ENCODE measurements at regions not wholly inside any gene's neighbourhood (a gene's known extent, or its start where the extent isn't known, plus 50 kb on each side); places are given as distances from the start of the nearest gene placed in this dataset.
"Not testable (repeated sequence)": the region's sequence is repeated elsewhere in the genome, so short reads cannot be mapped to it uniquely, and the experiment has no call there.

DNA sequence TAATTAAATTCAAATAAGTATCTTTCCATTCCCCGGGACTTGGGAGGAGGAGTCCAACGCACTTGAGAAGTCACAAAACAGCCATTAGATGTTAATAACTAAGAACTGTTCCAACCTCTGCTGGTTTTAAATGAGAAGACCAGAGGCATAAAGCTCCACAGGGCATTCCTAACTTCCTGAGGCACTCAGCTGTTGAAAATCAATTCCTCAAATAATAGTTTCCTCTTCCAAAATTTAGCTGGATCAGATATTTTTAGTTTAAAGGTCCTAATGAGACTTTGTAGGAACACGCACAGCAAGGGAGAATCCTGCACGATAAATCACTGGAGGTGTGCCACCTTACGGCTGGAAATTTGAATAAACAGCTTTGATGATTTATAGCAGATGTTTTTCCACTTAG, 504.3 kb upstream of the ZFP42 start:
- H3K9me3 Mint-ChIP-seq: peaks cover 8% of the 10 kb centered on the region
- no peak overlapping the region for H3K27ac Mint-ChIP-seq
- no peak overlapping the region for H3K4me3 Mint-ChIP-seq
- H3K27me3 Mint-ChIP-seq: no peaks in the 10 kb centered on the region
- H3K36me3 Mint-ChIP-seq: no peaks in the 10 kb centered on the region
- H3K4me1 Mint-ChIP-seq: no peaks in the 10 kb centered on the region
- ATAC-seq: no peak

DNA sequence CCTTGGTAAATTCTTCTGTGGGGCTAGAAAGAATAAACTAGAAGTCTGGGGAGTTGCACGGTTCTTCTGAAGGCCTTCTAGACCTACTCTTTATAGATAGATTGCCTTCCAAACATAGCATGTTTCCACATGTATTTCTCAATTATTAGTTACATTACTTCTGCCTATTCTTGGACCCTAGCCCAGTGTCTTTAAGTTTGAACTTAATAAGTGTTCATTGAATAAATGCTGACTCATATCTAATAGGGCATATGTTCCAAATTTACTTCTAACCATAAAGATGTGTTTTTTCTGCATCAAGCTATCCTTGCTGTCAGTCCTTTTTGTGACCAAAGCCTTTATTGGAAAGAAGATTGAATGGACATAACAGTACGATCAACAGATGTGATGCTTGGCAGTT, 503.6 kb upstream of the ZFP42 start:
- H3K4me3 Mint-ChIP-seq: no peak overlapping the region
- H3K27ac Mint-ChIP-seq: no peak overlapping the region
- no peak for ATAC-seq
- H3K4me1 Mint-ChIP-seq: no peaks in the 10 kb centered on the region
- no peaks in the 10 kb centered on the region for H3K27me3 Mint-ChIP-seq
- peaks cover 8% of the 10 kb centered on the region for H3K9me3 Mint-ChIP-seq
- no peaks in the 10 kb centered on the region for H3K36me3 Mint-ChIP-seq

DNA sequence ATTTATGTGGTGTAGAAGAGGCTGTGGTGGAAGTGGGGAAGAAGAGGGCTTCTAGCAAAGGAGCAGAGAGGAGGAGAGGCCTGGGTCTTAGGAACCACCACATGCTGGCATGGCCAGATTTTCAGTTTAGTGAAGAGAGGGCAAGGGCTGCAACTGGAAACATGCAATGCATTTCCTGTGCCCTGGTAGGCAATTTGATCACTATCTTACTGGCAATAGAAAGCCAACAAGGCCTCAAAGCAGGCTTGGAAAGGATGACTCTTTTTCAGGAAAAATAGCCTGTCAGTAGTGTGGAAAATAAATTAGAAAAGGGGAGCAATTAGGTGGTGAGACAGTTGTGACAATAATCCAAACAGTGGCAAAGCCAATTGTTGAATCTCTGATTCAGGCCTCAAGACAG, 501.9 kb upstream of the ZFP42 start:
- no peak for ATAC-seq
- no peak overlapping the region for H3K27ac Mint-ChIP-seq
- H3K27me3 Mint-ChIP-seq: no peaks in the 10 kb centered on the region
- H3K9me3 Mint-ChIP-seq: peaks cover 2% of the 10 kb centered on the region
- no peaks in the 10 kb centered on the region for H3K36me3 Mint-ChIP-seq
- H3K4me3 Mint-ChIP-seq: no peak overlapping the region
- no peaks in the 10 kb centered on the region for H3K4me1 Mint-ChIP-seq

DNA sequence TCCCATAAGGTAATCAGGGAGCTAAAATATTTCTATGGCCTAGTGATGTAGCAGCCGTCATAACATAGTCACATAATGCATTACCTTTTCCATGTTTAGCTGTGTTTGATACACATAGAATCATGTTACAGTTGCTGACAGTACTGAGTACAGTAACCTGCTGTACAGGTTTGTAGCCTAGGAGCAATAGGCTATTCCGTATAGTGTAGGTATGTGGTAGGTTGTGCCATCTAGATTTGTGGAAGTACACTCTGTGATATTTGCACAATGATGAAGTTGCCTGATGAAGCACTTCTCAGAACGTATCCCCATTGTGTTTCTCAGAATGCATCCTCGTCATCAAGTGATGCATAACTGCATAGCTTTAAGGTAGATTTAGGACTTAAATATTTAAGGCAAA, 495.6 kb upstream of the ZFP42 start:
- Mint-ChIP-seq H3K4me3 (no peak overlapping the region), H3K9me3 (peaks cover 5% of the 10 kb centered on the region), H3K27me3 (no peaks in the 10 kb centered on the region), H3K4me1 (no peaks in the 10 kb centered on the region), H3K27ac (no peak overlapping the region), H3K36me3 (no peaks in the 10 kb centered on the region)
- no peak for ATAC-seq

DNA sequence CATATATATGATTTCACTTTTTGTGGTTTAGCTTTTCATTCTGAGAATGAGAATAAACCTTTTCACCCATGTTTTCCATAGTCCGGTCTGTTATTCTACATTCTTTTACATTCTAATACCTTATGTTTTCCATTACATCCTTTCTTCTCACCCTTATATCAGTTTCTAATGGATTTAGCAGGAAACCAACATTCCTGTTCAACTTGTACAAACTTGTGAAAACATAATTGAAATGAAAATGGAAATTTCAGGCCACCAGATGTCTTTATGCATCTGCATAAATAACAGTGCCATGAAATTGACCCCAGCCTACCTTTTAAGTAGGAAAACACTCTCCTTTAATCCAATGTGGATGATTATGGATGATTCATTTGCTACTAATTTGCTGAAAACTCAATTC, 494.8 kb upstream of the ZFP42 start:
- H3K36me3 Mint-ChIP-seq: no peaks in the 10 kb centered on the region
- H3K27me3 Mint-ChIP-seq: no peaks in the 10 kb centered on the region
- peaks cover 5% of the 10 kb centered on the region for H3K9me3 Mint-ChIP-seq
- ATAC-seq: no peak
- H3K4me1 Mint-ChIP-seq: no peaks in the 10 kb centered on the region
- H3K4me3 Mint-ChIP-seq: no peak overlapping the region
- no peak overlapping the region for H3K27ac Mint-ChIP-seq

DNA sequence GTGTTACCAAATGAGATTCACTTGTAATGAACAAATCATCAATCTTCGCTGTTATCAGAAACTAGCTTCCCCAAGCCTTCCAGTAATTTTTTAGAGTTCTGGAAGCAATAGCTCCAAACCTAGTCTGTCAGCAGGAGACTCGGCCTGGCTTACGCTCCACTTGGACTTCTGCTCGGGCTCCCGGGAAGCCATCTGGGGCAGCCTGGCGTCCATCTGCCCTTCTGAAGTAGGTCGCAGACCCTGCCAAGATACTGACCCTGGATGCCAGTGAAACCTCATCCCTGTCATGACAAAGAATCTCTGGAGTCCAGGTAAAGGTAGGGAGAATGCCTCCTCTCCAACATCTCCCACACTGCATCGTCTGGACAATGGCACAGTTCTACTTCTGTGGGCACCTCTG, 493.8 kb upstream of the ZFP42 start:
- H3K27ac Mint-ChIP-seq: no peak overlapping the region
- peaks cover 6% of the 10 kb centered on the region for H3K9me3 Mint-ChIP-seq
- H3K4me1 Mint-ChIP-seq: no peaks in the 10 kb centered on the region
- no peak for ATAC-seq
- no peaks in the 10 kb centered on the region for H3K27me3 Mint-ChIP-seq
- no peak overlapping the region for H3K4me3 Mint-ChIP-seq
- H3K36me3 Mint-ChIP-seq: no peaks in the 10 kb centered on the region

DNA sequence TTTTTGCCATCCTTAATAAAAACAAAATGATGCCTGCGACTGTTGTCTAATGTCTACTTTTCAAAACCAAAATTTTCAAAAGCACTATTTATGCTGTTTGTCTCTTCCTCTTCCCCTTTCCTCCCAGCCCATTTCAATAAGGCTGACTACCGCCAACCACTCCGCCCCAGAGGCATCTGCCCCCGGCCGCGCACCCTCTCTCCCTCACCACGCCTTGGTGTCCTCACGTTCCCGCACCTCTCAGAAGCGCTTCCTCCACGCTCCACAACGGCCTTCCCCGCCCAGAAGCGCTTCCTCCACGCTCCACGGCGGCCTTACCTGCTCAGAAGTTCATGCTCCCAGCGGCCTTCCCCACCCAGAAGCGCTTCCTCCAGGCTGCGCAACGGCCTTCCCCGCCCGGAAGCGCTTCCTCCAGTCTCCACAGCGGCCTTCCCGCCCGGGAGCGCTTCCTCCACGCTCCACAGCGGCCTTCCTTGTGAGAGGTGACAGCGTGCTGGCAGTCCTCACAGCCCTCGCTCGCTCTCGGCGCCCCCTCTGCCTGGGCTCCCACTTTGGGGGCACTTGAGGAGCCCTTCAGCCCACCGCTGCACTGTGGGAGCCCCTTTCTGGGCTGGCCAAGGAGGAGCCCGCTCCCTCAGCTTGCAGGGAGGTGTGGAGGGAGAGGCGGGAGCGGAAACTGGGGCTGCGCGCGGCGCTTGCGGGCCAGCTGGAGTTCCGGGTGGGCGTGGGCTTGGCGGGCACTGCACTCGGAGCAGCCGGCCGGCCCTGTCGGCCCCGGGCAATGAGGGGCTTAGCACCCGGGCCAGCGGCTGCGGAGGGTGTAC, 490.4 kb upstream of the ZFP42 start:
- Mint-ChIP-seq H3K27ac (no peak overlapping the region), H3K4me3 (no peak overlapping the region), H3K4me1 (no peaks in the 10 kb centered on the region)

DNA sequence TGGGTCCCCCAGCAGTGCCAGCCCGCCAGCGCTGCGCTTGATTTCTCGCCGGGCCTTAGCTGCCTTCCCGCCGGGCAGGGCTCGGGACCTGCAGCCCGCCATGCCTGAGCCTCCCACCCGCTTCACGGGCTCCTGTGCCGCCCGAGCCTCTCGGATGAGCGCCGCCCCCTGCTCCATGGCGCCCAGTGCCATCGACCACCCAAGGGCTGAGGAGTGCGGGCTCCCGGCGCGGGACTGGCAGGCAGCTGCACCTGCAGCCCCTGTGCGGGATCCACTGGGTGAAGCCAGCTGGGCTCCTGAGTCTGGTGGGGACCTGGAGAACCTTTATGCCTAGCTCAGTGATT, 489.8 kb upstream of the ZFP42 start:
- H3K27me3 Mint-ChIP-seq, H3K27ac Mint-ChIP-seq, ATAC-seq, H3K4me3 Mint-ChIP-seq, H3K4me1 Mint-ChIP-seq, H3K36me3 Mint-ChIP-seq: not testable (repeated sequence)
- peaks cover 11% of the 10 kb centered on the region for H3K9me3 Mint-ChIP-seq

More for the DNA sequence above, 490.4 kb upstream of the ZFP42 start:
- Mint-ChIP-seq H3K9me3 (peaks cover 11% of the 10 kb centered on the region), H3K36me3 (no peaks in the 10 kb centered on the region), H3K27me3 (no peaks in the 10 kb centered on the region)
- ATAC-seq: no peak

DNA sequence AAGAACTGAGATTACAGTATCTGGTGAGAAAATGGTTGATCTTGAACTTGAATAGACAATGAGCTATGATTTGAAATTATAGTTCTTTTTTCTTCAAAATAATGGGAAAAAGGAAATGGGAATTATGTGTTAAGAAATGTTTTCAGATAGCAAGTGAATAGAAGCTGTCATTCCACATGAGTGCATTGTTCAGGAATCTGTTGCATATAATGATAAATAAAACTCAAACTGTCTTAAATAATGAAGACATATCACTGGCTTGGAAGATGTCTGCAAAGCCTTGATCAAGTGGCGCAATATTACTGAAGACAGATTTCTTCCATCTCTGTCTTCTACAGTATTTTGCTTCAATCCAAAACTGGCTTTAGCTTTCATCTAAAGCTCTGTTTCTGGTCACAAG, 479.3 kb upstream of the ZFP42 start:
- no peaks in the 10 kb centered on the region for H3K36me3 Mint-ChIP-seq

DNA sequence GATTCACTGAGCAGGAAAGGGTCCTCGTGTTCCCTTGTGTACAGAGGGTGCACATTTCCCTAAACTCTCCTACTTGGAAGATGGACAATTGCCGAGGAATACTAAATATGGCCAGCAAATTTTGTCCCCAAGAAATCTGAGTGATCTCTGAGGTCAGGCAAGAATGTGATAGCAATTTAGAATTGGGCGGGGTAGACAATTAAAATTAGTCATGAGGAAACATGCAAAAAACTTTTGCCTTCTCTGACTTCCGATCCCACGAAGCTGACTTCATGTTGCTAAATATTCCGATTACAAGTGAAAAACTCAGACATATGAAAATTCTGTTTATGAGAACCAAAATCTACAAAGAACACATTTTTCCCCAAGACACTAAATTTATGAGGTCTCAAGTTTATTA, 453.9 kb upstream of the ZFP42 start:
- ATAC-seq: no peak
- H3K9me3 Mint-ChIP-seq: peaks cover 16% of the 10 kb centered on the region
- no peaks in the 10 kb centered on the region for H3K27me3 Mint-ChIP-seq
- no peaks in the 10 kb centered on the region for H3K4me1 Mint-ChIP-seq
- H3K27ac Mint-ChIP-seq: no peak overlapping the region
- no peaks in the 10 kb centered on the region for H3K36me3 Mint-ChIP-seq
- H3K4me3 Mint-ChIP-seq: no peak overlapping the region

More for the DNA sequence above, 479.3 kb upstream of the ZFP42 start:
- Mint-ChIP-seq H3K27ac (no peak overlapping the region), H3K4me1 (no peaks in the 10 kb centered on the region), H3K27me3 (no peaks in the 10 kb centered on the region), H3K4me3 (no peak overlapping the region), H3K9me3 (peaks cover 2% of the 10 kb centered on the region)
- no peak for ATAC-seq

DNA sequence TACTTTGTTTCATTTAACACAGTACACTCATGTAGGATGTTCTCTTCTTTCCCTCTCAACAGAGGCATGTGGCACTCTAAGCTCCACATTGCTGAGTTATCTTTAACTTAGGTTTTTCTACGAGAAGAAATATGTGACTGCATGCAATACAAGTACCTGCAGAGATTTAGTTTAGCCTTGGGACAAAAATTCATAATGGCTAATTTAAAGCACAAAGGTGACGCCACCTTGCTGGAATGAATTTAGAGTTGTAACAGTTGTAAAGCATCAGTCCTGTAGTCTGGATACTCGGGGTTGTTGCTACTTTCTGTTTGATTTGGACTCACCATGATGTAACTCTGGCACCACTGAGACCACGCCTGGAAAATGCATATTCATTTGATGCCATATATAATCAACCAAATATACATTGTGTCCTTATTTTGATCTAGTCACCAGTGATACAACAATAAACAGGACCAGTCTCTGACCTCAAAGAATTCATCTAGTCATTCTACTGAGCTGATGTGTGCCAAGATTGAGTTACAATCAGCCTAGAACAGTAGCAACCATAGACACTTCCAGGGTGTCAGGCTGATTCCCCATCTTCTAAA, 451.0 kb upstream of the ZFP42 start:
- ATAC-seq: no peak
- no peak overlapping the region for H3K4me3 Mint-ChIP-seq
- no peak overlapping the region for H3K27ac Mint-ChIP-seq
- H3K9me3 Mint-ChIP-seq: peaks cover 16% of the 10 kb centered on the region
- no peaks in the 10 kb centered on the region for H3K4me1 Mint-ChIP-seq
- H3K27me3 Mint-ChIP-seq: no peaks in the 10 kb centered on the region
- H3K36me3 Mint-ChIP-seq: no peaks in the 10 kb centered on the region

DNA sequence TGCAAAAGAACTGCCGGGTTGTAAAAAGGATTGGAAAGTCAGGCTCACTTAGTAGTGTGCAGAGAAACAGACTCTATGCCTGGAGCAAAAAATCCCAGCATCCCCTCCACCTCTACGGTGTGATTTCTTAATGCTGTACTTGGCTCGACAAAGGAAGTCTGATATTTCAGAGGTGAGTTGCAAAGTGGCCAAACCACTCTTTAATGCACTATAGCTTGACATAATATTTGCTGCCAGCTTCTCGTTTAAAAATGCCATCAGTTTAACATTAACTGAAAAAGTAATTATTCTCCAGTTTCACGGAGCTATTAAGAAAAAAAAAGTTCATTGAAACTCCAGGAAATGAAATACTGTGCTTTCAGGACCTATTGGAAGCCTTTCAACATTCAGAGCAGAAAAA, 448.3 kb upstream of the ZFP42 start:
- H3K27ac Mint-ChIP-seq: no peak overlapping the region
- no peaks in the 10 kb centered on the region for H3K4me1 Mint-ChIP-seq
- no peaks in the 10 kb centered on the region for H3K27me3 Mint-ChIP-seq
- peaks cover 19% of the 10 kb centered on the region for H3K9me3 Mint-ChIP-seq
- ATAC-seq: no peak
- no peak overlapping the region for H3K4me3 Mint-ChIP-seq
- H3K36me3 Mint-ChIP-seq: no peaks in the 10 kb centered on the region

DNA sequence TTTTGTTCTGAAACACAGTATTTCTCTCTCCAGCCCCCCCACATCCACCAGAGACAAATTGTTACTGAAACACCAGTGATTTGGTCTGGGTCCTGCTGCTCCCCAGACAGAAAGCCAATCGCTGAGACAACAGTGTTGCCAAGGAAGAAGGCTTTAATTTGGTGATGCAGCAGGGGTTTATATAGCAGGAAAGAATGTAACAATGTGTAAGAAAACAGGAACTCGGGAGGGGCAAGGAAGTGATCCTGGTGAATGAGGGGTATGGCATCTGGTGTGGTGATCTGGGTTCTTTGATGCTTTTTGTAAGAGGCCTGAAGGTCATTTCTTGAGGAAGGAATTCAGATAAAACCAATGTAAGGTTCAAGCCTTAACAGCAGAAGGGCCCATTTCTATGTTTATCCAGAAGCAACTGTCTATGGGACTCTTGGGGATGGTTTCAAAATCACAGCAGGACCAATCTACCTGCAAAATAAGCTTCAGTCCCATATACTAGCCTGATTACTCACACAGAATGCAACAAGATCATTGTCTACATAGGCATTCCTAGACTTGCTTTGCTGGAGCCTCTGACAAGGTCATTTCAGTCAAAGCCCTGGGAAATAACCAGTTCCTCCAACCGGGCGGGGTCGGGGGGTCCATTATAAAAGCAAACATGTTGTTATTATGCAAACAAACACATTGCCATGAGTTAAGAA, 445.2 kb upstream of the ZFP42 start:
- no peaks in the 10 kb centered on the region for H3K27me3 Mint-ChIP-seq
- H3K4me3 Mint-ChIP-seq: no peak overlapping the region
- H3K4me1 Mint-ChIP-seq: no peaks in the 10 kb centered on the region
- peaks cover 18% of the 10 kb centered on the region for H3K9me3 Mint-ChIP-seq
- no peak for ATAC-seq
- no peaks in the 10 kb centered on the region for H3K36me3 Mint-ChIP-seq
- H3K27ac Mint-ChIP-seq: no peak overlapping the region

DNA sequence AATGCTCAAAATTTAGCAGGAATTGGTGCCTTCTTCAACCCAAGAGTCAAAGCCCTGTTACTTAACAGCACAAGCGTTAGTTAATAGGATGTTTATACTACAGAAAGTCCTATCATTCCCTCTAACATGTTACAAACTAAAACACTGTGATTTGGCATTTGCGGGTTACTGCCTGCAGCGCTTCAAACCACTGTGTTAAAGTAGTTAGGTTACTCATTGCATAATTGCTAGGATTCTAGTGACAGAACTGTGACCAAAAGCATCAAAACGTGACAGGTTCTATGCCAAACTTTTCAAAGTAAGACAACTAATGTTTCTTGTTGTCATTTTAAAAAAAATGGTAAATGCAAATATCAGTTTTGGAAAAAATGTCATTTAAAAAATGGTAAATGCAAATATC, 442.8 kb upstream of the ZFP42 start:
- peaks cover 13% of the 10 kb centered on the region for H3K9me3 Mint-ChIP-seq
- no peaks in the 10 kb centered on the region for H3K36me3 Mint-ChIP-seq
- H3K27ac Mint-ChIP-seq: no peak overlapping the region
- H3K27me3 Mint-ChIP-seq: no peaks in the 10 kb centered on the region
- H3K4me3 Mint-ChIP-seq: no peak overlapping the region
- ATAC-seq: no peak
- no peaks in the 10 kb centered on the region for H3K4me1 Mint-ChIP-seq

DNA sequence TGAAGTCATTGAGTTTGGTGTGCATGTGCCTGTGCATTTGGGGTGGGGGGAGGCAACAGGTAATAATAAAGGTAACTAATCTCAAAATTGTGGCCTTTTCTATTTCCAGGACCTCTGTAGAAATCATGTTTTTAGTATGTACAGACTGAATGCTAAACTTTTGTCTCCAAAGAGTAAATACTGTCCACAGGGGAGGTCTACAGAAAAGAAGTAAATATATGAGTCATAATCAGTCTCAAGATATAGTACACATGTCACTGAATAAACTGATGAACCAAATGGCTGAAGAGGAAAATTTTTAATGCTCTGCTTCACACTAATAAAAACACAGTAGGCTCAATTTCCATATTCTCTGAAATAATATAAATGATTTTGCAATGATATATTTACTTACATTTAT, 440.4 kb upstream of the ZFP42 start:
- Mint-ChIP-seq H3K4me1 (no peaks in the 10 kb centered on the region), H3K4me3 (no peak overlapping the region), H3K27me3 (no peaks in the 10 kb centered on the region), H3K27ac (no peak overlapping the region), H3K9me3 (peaks cover 7% of the 10 kb centered on the region), H3K36me3 (no peaks in the 10 kb centered on the region)
- no peak for ATAC-seq

DNA sequence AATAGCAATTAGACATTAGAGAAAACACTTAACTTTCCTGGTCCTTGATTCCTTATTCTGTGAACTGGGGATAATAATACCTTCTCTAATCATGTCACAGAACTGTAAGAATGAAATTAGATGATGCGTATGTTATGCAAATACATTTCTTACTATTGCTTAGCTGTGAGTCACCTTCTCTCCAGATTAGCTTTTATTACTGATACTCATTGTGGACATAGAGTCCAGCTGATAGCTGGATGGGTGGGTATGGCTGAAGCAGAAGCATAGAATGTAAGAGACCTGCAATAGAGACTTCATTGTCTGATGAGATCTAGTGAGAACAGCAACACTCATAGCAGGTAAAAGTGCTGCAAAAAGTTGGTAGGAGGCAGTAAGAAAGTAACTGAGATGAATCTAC, 437.2 kb upstream of the ZFP42 start:
- Mint-ChIP-seq H3K27ac (no peak overlapping the region), H3K4me1 (no peaks in the 10 kb centered on the region), H3K27me3 (no peaks in the 10 kb centered on the region), H3K36me3 (no peaks in the 10 kb centered on the region), H3K9me3 (peaks cover 5% of the 10 kb centered on the region), H3K4me3 (no peak overlapping the region)
- no peak for ATAC-seq
